ENCODE measurements at regions not wholly inside any gene's neighbourhood (a gene's known extent, or its start where the extent isn't known, plus 50 kb on each side); places are given as distances from the start of the nearest gene placed in this dataset.
A peak's percentile ranks its signal among the peaks of the same experiment; 100 is the strongest.
"Not testable (repeated sequence)": the region's sequence is repeated elsewhere in the genome, so short reads cannot be mapped to it uniquely, and the experiment has no call there.

- intact Hi-C loops (cut with DNase I): no loop called here
Measured at GRCh38 chr2:120536141-120536540, 190.2 kb downstream of the INHBB start.

GRCh38 chr2:120538691-120539423, 192.9 kb downstream of the INHBB start:
- DNase-seq (ENCODE audit: low spot score): no peak
- intact Hi-C loops (cut with DNase I): no loop called here

More at GRCh38 chr2:120536141-120536540, 190.2 kb downstream of the INHBB start:
- no peak for DNase-seq (ENCODE audit: low spot score)

GRCh38 chr2:120539424-120539936, 193.5 kb downstream of the INHBB start:
- intact Hi-C loops (cut with DNase I): no loop called here
- DNase-seq (ENCODE audit: low spot score): no peak

- intact Hi-C loops (cut with DNase I): loop anchor here in 1 of 2 donors (10.0 kb wide), 1 partner anchor 195 kb away; the partner anchor contains the start of gene INHBB
- DNase-seq (ENCODE audit: low spot score): peak; percentile 91
Measured at GRCh38 chr2:120539937-120540718, 194.2 kb downstream of the INHBB start.

GRCh38 chr2:120540719-120541552, 194.7 kb upstream of the GLI2 start:
- intact Hi-C loops (cut with DNase I): loop anchor here in 1 of 2 donors (10.0 kb wide), 1 partner anchor 196 kb away; the partner anchor contains the start of gene INHBB
- DNase-seq (ENCODE audit: low spot score): no peak

- DNase-seq (ENCODE audit: low spot score): no peak
- intact Hi-C loops (cut with DNase I): loop anchor here in 1 of 2 donors (10.0 kb wide), 1 partner anchor 197 kb away; the partner anchor contains the start of gene INHBB
Measured at GRCh38 chr2:120541553-120541932, 194.1 kb upstream of the GLI2 start.

GRCh38 chr2:120541972-120542670, 193.5 kb upstream of the GLI2 start:
- no peak for DNase-seq (ENCODE audit: low spot score)
- intact Hi-C loops (cut with DNase I): loop anchor here in 1 of 2 donors (10.0 kb wide), 1 partner anchor 197 kb away; the partner anchor contains the start of gene INHBB

- no peak for DNase-seq (ENCODE audit: low spot score)
- intact Hi-C loops (cut with DNase I): loop anchor here in 1 of 2 donors (10.0 kb wide), 1 partner anchor 198 kb away; the partner anchor contains the start of gene INHBB
Measured at GRCh38 chr2:120542911-120543527, 192.6 kb upstream of the GLI2 start.

- no peak for DNase-seq (ENCODE audit: low spot score)
- intact Hi-C loops (cut with DNase I): loop anchor here in 1 of 2 donors (10.0 kb wide), 1 partner anchor 199 kb away; the partner anchor contains the start of gene INHBB
Measured at GRCh38 chr2:120543899-120544298, 191.8 kb upstream of the GLI2 start.

GRCh38 chr2:120544522-120544921, 191.1 kb upstream of the GLI2 start:
- intact Hi-C loops (cut with DNase I): loop anchor here in 1 of 2 donors (10.0 kb wide), 1 partner anchor 200 kb away; the partner anchor contains the start of gene INHBB
- DNase-seq (ENCODE audit: low spot score): no peak

- DNase-seq (ENCODE audit: low spot score): not testable (repeated sequence)
- intact Hi-C loops (cut with DNase I): loop anchor here in 1 of 2 donors (10.0 kb wide), 1 partner anchor 200 kb away; the partner anchor contains the start of gene INHBB
Measured at GRCh38 chr2:120545007-120545406, 190.7 kb upstream of the GLI2 start.

- intact Hi-C loops (cut with DNase I): loop anchor here in 1 of 2 donors (10.0 kb wide), 1 partner anchor 201 kb away; the partner anchor contains the start of gene INHBB
- DNase-seq (ENCODE audit: low spot score): no peak
Measured at GRCh38 chr2:120545521-120546047, 190.1 kb upstream of the GLI2 start.

GRCh38 chr2:120546048-120546864, 189.4 kb upstream of the GLI2 start:
- intact Hi-C loops (cut with DNase I): loop anchor here in 1 of 2 donors (10.0 kb wide), 1 partner anchor 201 kb away; the partner anchor contains the start of gene INHBB
- peak; percentile 89 for DNase-seq (ENCODE audit: low spot score)

- intact Hi-C loops (cut with DNase I): loop anchor here in 1 of 2 donors (10.0 kb wide), 1 partner anchor 202 kb away; the partner anchor contains the start of gene INHBB
- DNase-seq (ENCODE audit: low spot score): no peak
Measured at GRCh38 chr2:120546865-120547390, 188.7 kb upstream of the GLI2 start.

- DNase-seq (ENCODE audit: low spot score): no peak
- intact Hi-C loops (cut with DNase I): loop anchor here in 1 of 2 donors (10.0 kb wide), 1 partner anchor 203 kb away; the partner anchor contains the start of gene INHBB
Measured at GRCh38 chr2:120547662-120548061, 188.0 kb upstream of the GLI2 start.

Data from posterior vena cava (tissue), 2 donors.